ENCODE measurements at regions not wholly inside any gene's neighbourhood (a gene's known extent, or its start where the extent isn't known, plus 50 kb on each side); places are given as distances from the start of the nearest gene placed in this dataset.

DNA sequence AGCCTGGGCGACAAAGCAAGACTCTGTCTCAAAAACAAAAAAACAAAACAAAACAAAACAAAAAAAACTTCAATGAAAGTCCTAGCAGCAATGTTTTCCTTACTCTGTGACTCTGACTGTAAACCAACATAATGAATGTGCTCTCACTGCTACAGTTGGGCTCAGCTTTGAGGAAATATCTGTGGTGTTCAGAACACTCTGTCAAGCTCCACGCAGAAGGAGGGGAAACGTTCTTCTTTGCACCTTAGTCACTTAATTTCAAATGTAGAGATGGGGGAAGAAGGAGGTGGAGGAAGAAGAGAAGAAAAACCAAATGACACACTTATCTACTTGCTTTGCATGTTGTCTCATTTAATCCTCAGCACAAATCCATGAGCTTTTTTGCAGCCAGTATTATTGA lies 107.1 kb upstream of the UBE3A start:
- Histone ChIP-seq H3K36me3 (replicated peaks in 1 of 2; ENCODE audit: control insufficient read depth in 1 of 2, insufficient read depth in 2 of 2, low read length in 2 of 2) (no peaks in the 10 kb centered on the region), H3K27ac (ENCODE audit: low read depth in 1 of 2, low read length in 2 of 2) (no peak overlapping the region), H3K4me2 (replicated peaks; ENCODE audit: extremely low read depth, low read length, poor library complexity, severe bottlenecking) (no peak overlapping the region), H3K9me3 (replicated peaks in 1 of 2; ENCODE audit: control insufficient read depth in 1 of 2, insufficient read depth in 1 of 2, low read length in 2 of 2) (peaks cover 5 to 11% of the 10 kb centered on the region in 2 donors), H3K79me2 (ENCODE audit: insufficient read depth, low read length) (no peaks in the 10 kb centered on the region), H3K9ac (ENCODE audit: insufficient read depth, low read length, poor library complexity, severe bottlenecking) (no peak overlapping the region), H3K4me1 (ENCODE audit: control insufficient read depth in 1 of 2, insufficient read depth in 2 of 2, low read length in 2 of 2) (no peaks in the 10 kb centered on the region), H4K20me1 (ENCODE audit: insufficient read depth, low read length) (no peaks in the 10 kb centered on the region), H3K27me3 (ENCODE audit: control insufficient read depth in 2 of 2, insufficient read depth in 2 of 2, low read length in 2 of 2) (no peaks in the 10 kb centered on the region), H2AFZ (ENCODE audit: insufficient read depth, low read depth, low read length, poor library complexity, severe bottlenecking) (no peak overlapping the region), H3K4me3 (replicated peaks in 1 of 3; ENCODE audit: low read depth in 2 of 3, low read length in 3 of 3) (no peak overlapping the region)
- H3K27me3 Mint-ChIP-seq (ENCODE audit: low read depth in 3 of 3): peaks cover 0 to 2% (median 0%) of the 10 kb centered on the region in 3 donors
- no peaks in the 10 kb centered on the region for H3K4me1 Mint-ChIP-seq
- DNase-seq: no peak
- H3K9me3 Mint-ChIP-seq: peaks cover 1 to 26% (median 7%) of the 10 kb centered on the region in 7 donors
- no peak overlapping the region for H3K27ac Mint-ChIP-seq
- no CpG with 5 or more reads among the region's 3 CpGs for WGBS (ENCODE audit: insufficient coverage)
- intact Hi-C loops (cut with micrococcal nuclease): no loop called here
- H3K4me3 Mint-ChIP-seq: no peak overlapping the region
- H3K36me3 Mint-ChIP-seq: no peaks in the 10 kb centered on the region
- TF ChIP-seq CTCF (IDR thresholded peaks at IDR 0.05): no peak

GRCh38 chr15:25545017-25545416 lies 106.2 kb upstream of the UBE3A start:
- Mint-ChIP-seq H3K4me1 (no peaks in the 10 kb centered on the region), H3K36me3 (no peaks in the 10 kb centered on the region), H3K4me3 (no peak overlapping the region), H3K27me3 (ENCODE audit: low read depth in 3 of 3) (peaks cover 0 to 2% (median 0%) of the 10 kb centered on the region in 3 donors), H3K9me3 (peaks cover 1 to 26% (median 5%) of the 10 kb centered on the region in 7 donors), H3K27ac (no peak overlapping the region)
- Histone ChIP-seq H3K9ac (ENCODE audit: insufficient read depth, low read length, poor library complexity, severe bottlenecking) (no peak overlapping the region), H3K4me3 (replicated peaks in 1 of 3; ENCODE audit: low read depth in 2 of 3, low read length in 3 of 3) (no peak overlapping the region), H3K4me2 (replicated peaks; ENCODE audit: extremely low read depth, low read length, poor library complexity, severe bottlenecking) (no peak overlapping the region), H4K20me1 (ENCODE audit: insufficient read depth, low read length) (no peaks in the 10 kb centered on the region), H2AFZ (ENCODE audit: insufficient read depth, low read depth, low read length, poor library complexity, severe bottlenecking) (no peak overlapping the region), H3K9me3 (replicated peaks in 1 of 2; ENCODE audit: control insufficient read depth in 1 of 2, insufficient read depth in 1 of 2, low read length in 2 of 2) (peaks cover 9 to 11% of the 10 kb centered on the region in 2 donors), H3K4me1 (ENCODE audit: control insufficient read depth in 1 of 2, insufficient read depth in 2 of 2, low read length in 2 of 2) (no peaks in the 10 kb centered on the region), H3K27me3 (ENCODE audit: control insufficient read depth in 2 of 2, insufficient read depth in 2 of 2, low read length in 2 of 2) (no peaks in the 10 kb centered on the region), H3K79me2 (ENCODE audit: insufficient read depth, low read length) (no peaks in the 10 kb centered on the region), H3K36me3 (replicated peaks in 1 of 2; ENCODE audit: control insufficient read depth in 1 of 2, insufficient read depth in 2 of 2, low read length in 2 of 2) (no peaks in the 10 kb centered on the region), H3K27ac (ENCODE audit: low read depth in 1 of 2, low read length in 2 of 2) (no peak overlapping the region)
- WGBS (ENCODE audit: insufficient coverage): no CpG with 5 or more reads among the region's 1 CpG
- no peak for TF ChIP-seq CTCF (IDR thresholded peaks at IDR 0.05)
- intact Hi-C loops (cut with micrococcal nuclease): no loop called here
- DNase-seq: no peak

All from CD14-positive monocyte (primary cell).